ENCODE measurements at regions not wholly inside any gene's neighbourhood (a gene's known extent, or its start where the extent isn't known, plus 50 kb on each side); places are given as distances from the start of the nearest gene placed in this dataset.

GRCh38 chr9:117548556-117548955 is 133.7 kb upstream of the ASTN2 start:
- H3K27me3 Mint-ChIP-seq (ENCODE audit: insufficient read depth, low read depth, poor library complexity): peaks cover 2% of the 10 kb centered on the region
- no peaks in the 10 kb centered on the region for H3K9me3 Mint-ChIP-seq
- no peaks in the 10 kb centered on the region for H3K79me2 ChIP-seq (replicated peaks; ENCODE audit: insufficient read depth)
- H3F3A ChIP-seq (replicated peaks; ENCODE audit: low read depth): no peaks in the 10 kb centered on the region
- TF ChIP-seq JUNB (IDR thresholded peaks at IDR 0.05; ENCODE audit: unreplicated experiment): no peak
- TF ChIP-seq STAT1 (IDR thresholded peaks at IDR 0.05; ENCODE audit: unreplicated experiment): no peak
- no peak for TF ChIP-seq ZNF462 (CRISPR knock-in tag; IDR thresholded peaks at IDR 0.05)
- TF ChIP-seq ZNF114 (CRISPR knock-in tag; IDR thresholded peaks at IDR 0.05): no peak
- H3K36me3 ChIP-seq (ENCODE audit: insufficient read depth): no peaks in the 10 kb centered on the region
- no peaks in the 10 kb centered on the region for H3K27me3 ChIP-seq (ENCODE audit: insufficient read depth)
- H3K4me1 Mint-ChIP-seq: peaks cover 39% of the 10 kb centered on the region
- H3K9me2 ChIP-seq (ENCODE audit: insufficient read depth): no peaks in the 10 kb centered on the region
- no peak for DNase-seq (ENCODE audit: low spot score)
- H3K36me3 Mint-ChIP-seq (ENCODE audit: low read depth): no peaks in the 10 kb centered on the region
- ATAC-seq: no peak
- peaks cover 27% of the 10 kb centered on the region for H3K4me1 ChIP-seq (ENCODE audit: insufficient read depth)
- no peak overlapping the region for H3K4me3 Mint-ChIP-seq
- no peak overlapping the region for H3K27ac ChIP-seq (ENCODE audit: low read depth)
- no peak overlapping the region for H3K4me3 ChIP-seq
- H4K20me1 ChIP-seq (replicated peaks; ENCODE audit: insufficient read depth): no peaks in the 10 kb centered on the region
- 0 out of 2 replicates have a peak overlapping the region, but pooled peaks have one; percentile 5 for H2AFZ ChIP-seq
- H3K4me2 ChIP-seq: no peak overlapping the region; the same call in 1 of the 2 replicates
- no peak overlapping the region; the same call in 1 of the 2 replicates for H3K27ac Mint-ChIP-seq

GRCh38 chr9:117547904-117548303 is 133.0 kb upstream of the ASTN2 start:
- no peaks in the 10 kb centered on the region for H3K9me2 ChIP-seq (ENCODE audit: insufficient read depth)
- Mint-ChIP-seq H3K27me3 (ENCODE audit: insufficient read depth, low read depth, poor library complexity) (peaks cover 2% of the 10 kb centered on the region), H3K4me1 (peaks cover 43% of the 10 kb centered on the region), H3K9me3 (no peaks in the 10 kb centered on the region), H3K36me3 (ENCODE audit: low read depth) (no peaks in the 10 kb centered on the region), H3K27ac (no peak overlapping the region), H3K4me3 (no peak overlapping the region)
- H3K27ac ChIP-seq (ENCODE audit: low read depth): no peak overlapping the region
- no peaks in the 10 kb centered on the region for H4K20me1 ChIP-seq (replicated peaks; ENCODE audit: insufficient read depth)
- H3F3A ChIP-seq (replicated peaks; ENCODE audit: low read depth): no peaks in the 10 kb centered on the region
- TF ChIP-seq NANOG (IDR thresholded peaks at IDR 0.05; ENCODE audit: borderline replicate concordance) (no peak), EZH2phosphoT487 (IDR thresholded peaks at IDR 0.05; ENCODE audit: unreplicated experiment) (no peak), CTCF (conservative IDR thresholded peaks at IDR 0.05; ENCODE audit: low read depth in 2 of 2) (no peak), REST (IDR thresholded peaks at IDR 0.05; ENCODE audit: unreplicated experiment) (no peak), ZNF114 (CRISPR knock-in tag; IDR thresholded peaks at IDR 0.05) (no peak), JUNB (IDR thresholded peaks at IDR 0.05; ENCODE audit: unreplicated experiment) (no peak), POLR2AphosphoS5 (IDR thresholded peaks at IDR 0.05; ENCODE audit: low read depth) (no peak), ZNF331 (CRISPR knock-in tag; IDR thresholded peaks at IDR 0.05; ENCODE audit: low read depth) (no peak), STAT1 (IDR thresholded peaks at IDR 0.05; ENCODE audit: unreplicated experiment) (no peak), CREB1 (CRISPR knock-in tag; IDR thresholded peaks at IDR 0.05; ENCODE audit: low read depth) (no peak)
- DNase-seq (ENCODE audit: low spot score) (no peak), ATAC-seq (no peak)
- H2AFZ ChIP-seq: no peak overlapping the region
- H3K79me2 ChIP-seq (replicated peaks; ENCODE audit: insufficient read depth): no peaks in the 10 kb centered on the region
- peaks cover 31% of the 10 kb centered on the region for H3K4me1 ChIP-seq (ENCODE audit: insufficient read depth)
- no peak overlapping the region for H3K4me2 ChIP-seq
- H3K27me3 ChIP-seq (ENCODE audit: insufficient read depth): no peaks in the 10 kb centered on the region
- H3K4me3 ChIP-seq: no peak overlapping the region
- no peaks in the 10 kb centered on the region for H3K36me3 ChIP-seq (ENCODE audit: insufficient read depth)
